ENCODE measurements at regions not wholly inside any gene's neighbourhood (a gene's known extent, or its start where the extent isn't known, plus 50 kb on each side); places are given as distances from the start of the nearest gene placed in this dataset.

DNA sequence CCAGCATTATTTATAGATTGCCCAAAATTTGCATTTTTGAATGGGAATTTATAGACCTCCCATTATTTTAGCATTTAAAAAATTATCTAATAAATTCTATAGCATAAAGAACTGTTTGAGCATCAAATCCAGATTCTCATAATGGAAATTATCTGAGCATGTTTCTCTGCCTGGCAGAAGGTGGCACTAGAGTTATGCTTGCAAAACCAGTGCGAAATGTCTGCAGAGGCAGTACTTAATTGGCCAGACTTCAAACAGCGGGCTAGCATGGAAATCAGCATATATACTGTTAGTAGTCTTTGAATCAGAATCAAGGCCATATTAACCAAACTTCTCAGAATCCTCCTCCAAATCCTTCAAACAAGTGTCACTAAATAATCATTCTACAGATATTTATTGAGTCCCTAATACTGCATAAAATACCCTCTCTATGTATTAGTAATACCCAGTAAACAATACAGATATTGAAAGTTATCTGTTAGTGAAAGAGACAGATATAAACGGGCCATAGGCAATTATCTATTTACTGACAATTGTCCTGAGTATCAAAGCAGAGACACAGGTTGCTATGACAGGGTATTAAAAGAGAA lies 78.7 kb upstream of the DCLK2 start:
- Mint-ChIP-seq H3K27me3 (ENCODE audit: low read depth in 3 of 3) (peaks cover 0 to 1% (median 0%) of the 10 kb centered on the region in 3 donors), H3K4me3 (no peak overlapping the region), H3K27ac (no peak overlapping the region), H3K9me3 (no peaks in the 10 kb centered on the region), H3K36me3 (no peaks in the 10 kb centered on the region), H3K4me1 (no peaks in the 10 kb centered on the region)
- Histone ChIP-seq H2AFZ (ENCODE audit: insufficient read depth, low read depth, low read length, poor library complexity, severe bottlenecking) (no peak overlapping the region), H3K4me2 (replicated peaks; ENCODE audit: extremely low read depth, low read length, poor library complexity, severe bottlenecking) (no peak overlapping the region), H3K9me3 (replicated peaks in 1 of 2; ENCODE audit: control insufficient read depth in 1 of 2, insufficient read depth in 1 of 2, low read length in 2 of 2) (no peaks in the 10 kb centered on the region), H3K79me2 (ENCODE audit: insufficient read depth, low read length) (no peaks in the 10 kb centered on the region), H4K20me1 (ENCODE audit: insufficient read depth, low read length) (no peaks in the 10 kb centered on the region), H3K4me3 (replicated peaks in 1 of 3; ENCODE audit: low read depth in 2 of 3, low read length in 3 of 3) (no peak overlapping the region), H3K36me3 (replicated peaks in 1 of 2; ENCODE audit: control insufficient read depth in 1 of 2, insufficient read depth in 2 of 2, low read length in 2 of 2) (no peaks in the 10 kb centered on the region), H3K9ac (ENCODE audit: insufficient read depth, low read length, poor library complexity, severe bottlenecking) (no peak overlapping the region), H3K27me3 (ENCODE audit: control insufficient read depth in 2 of 2, insufficient read depth in 2 of 2, low read length in 2 of 2) (no peaks in the 10 kb centered on the region), H3K27ac (ENCODE audit: low read depth in 1 of 2, low read length in 2 of 2) (no peak overlapping the region), H3K4me1 (ENCODE audit: control insufficient read depth in 1 of 2, insufficient read depth in 2 of 2, low read length in 2 of 2) (no peaks in the 10 kb centered on the region)
- no CpG with 5 or more reads among the region's 3 CpGs for WGBS (ENCODE audit: insufficient coverage)
- intact Hi-C loops (cut with micrococcal nuclease): loop anchor here (10.0 kb wide), 3 partner anchors 205 to 865 kb away; no protein-coding TSS in a partner anchor
- TF ChIP-seq, protein P1, sequence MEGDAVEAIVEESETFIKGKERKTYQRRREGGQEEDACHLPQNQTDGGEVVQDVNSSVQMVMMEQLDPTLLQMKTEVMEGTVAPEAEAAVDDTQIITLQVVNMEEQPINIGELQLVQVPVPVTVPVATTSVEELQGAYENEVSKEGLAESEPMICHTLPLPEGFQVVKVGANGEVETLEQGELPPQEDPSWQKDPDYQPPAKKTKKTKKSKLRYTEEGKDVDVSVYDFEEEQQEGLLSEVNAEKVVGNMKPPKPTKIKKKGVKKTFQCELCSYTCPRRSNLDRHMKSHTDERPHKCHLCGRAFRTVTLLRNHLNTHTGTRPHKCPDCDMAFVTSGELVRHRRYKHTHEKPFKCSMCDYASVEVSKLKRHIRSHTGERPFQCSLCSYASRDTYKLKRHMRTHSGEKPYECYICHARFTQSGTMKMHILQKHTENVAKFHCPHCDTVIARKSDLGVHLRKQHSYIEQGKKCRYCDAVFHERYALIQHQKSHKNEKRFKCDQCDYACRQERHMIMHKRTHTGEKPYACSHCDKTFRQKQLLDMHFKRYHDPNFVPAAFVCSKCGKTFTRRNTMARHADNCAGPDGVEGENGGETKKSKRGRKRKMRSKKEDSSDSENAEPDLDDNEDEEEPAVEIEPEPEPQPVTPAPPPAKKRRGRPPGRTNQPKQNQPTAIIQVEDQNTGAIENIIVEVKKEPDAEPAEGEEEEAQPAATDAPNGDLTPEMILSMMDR (IDR thresholded peaks at IDR 0.05): peak; percentile 61
- DNase-seq: peak in 2 of 3 donors; percentile 9 to 20

DNA sequence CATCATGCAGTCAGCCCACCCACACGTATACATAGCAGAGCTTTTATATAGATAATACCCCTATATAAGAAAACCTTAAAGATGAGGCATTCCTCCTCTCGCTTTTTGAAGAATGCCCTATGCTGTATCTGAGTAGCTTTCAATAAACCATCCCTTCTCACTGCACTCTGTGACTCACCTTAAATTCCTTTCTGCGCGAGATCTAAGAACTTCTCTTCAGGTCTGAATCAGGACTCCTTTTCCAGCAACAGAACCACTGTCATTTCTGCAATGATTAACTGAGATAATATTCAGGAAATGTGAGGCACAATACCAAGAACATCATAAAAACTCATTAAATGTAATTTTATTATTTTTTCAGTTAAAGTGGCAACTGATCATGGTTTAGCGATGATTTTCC lies 76.4 kb upstream of the DCLK2 start:
- intact Hi-C loops (cut with micrococcal nuclease): loop anchor here (10.0 kb wide), 2 partner anchors 203 to 243 kb away; no protein-coding TSS in a partner anchor
- WGBS (ENCODE audit: insufficient coverage): 80% methylated on average over 2 of the region's 5 CpGs
- no peak overlapping the region for H2AFZ ChIP-seq (ENCODE audit: insufficient read depth, low read depth, low read length, poor library complexity, severe bottlenecking)
- H3K79me2 ChIP-seq (ENCODE audit: insufficient read depth, low read length): no peaks in the 10 kb centered on the region
- no peak overlapping the region for H3K4me3 ChIP-seq (replicated peaks in 1 of 3; ENCODE audit: low read depth in 2 of 3, low read length in 3 of 3)
- no peak overlapping the region for H3K4me3 Mint-ChIP-seq
- no peaks in the 10 kb centered on the region for H3K36me3 Mint-ChIP-seq
- no peaks in the 10 kb centered on the region for H3K36me3 ChIP-seq (replicated peaks in 1 of 2; ENCODE audit: control insufficient read depth in 1 of 2, insufficient read depth in 2 of 2, low read length in 2 of 2)
- no peaks in the 10 kb centered on the region for H4K20me1 ChIP-seq (ENCODE audit: insufficient read depth, low read length)
- H3K9ac ChIP-seq (ENCODE audit: insufficient read depth, low read length, poor library complexity, severe bottlenecking): no peak overlapping the region
- no peaks in the 10 kb centered on the region for H3K4me1 ChIP-seq (ENCODE audit: control insufficient read depth in 1 of 2, insufficient read depth in 2 of 2, low read length in 2 of 2)
- no peaks in the 10 kb centered on the region for H3K9me3 ChIP-seq (replicated peaks in 1 of 2; ENCODE audit: control insufficient read depth in 1 of 2, insufficient read depth in 1 of 2, low read length in 2 of 2)
- H3K27ac Mint-ChIP-seq: no peak overlapping the region
- no peak for DNase-seq
- H3K9me3 Mint-ChIP-seq: no peaks in the 10 kb centered on the region
- no peak overlapping the region for H3K4me2 ChIP-seq (replicated peaks; ENCODE audit: extremely low read depth, low read length, poor library complexity, severe bottlenecking)
- TF ChIP-seq, protein P1 (IDR thresholded peaks at IDR 0.05): no peak
- no peak overlapping the region for H3K27ac ChIP-seq (ENCODE audit: low read depth in 1 of 2, low read length in 2 of 2)
- no peaks in the 10 kb centered on the region for H3K4me1 Mint-ChIP-seq
- peaks cover 2 to 4% of the 10 kb centered on the region in 2 donors for H3K27me3 ChIP-seq (ENCODE audit: control insufficient read depth in 2 of 2, insufficient read depth in 2 of 2, low read length in 2 of 2)
- H3K27me3 Mint-ChIP-seq (ENCODE audit: low read depth in 3 of 3): peaks cover 0 to 1% (median 0%) of the 10 kb centered on the region in 3 donors

All from CD14-positive monocyte (primary cell).